ENCODE measurements at regions not wholly inside any gene's neighbourhood (a gene's known extent, or its start where the extent isn't known, plus 50 kb on each side); places are given as distances from the start of the nearest gene placed in this dataset.

- no peak overlapping the region for H3K27ac ChIP-seq (ENCODE audit: low read depth in 1 of 2, low read length in 2 of 2)
- H3K27ac Mint-ChIP-seq = no peak overlapping the region
- no peak overlapping the region for H3K4me3 Mint-ChIP-seq
- POLR2A ChIA-PET = no interaction called here
- no peaks in the 10 kb centered on the region for H3K4me1 Mint-ChIP-seq (ENCODE audit: low read depth)
- ATAC-seq (ENCODE audit: poor library complexity) (no peak), DNase-seq (no peak)
- no peak overlapping the region for H3K4me3 ChIP-seq (ENCODE audit: low read length)
- TF ChIP-seq, protein P1, sequence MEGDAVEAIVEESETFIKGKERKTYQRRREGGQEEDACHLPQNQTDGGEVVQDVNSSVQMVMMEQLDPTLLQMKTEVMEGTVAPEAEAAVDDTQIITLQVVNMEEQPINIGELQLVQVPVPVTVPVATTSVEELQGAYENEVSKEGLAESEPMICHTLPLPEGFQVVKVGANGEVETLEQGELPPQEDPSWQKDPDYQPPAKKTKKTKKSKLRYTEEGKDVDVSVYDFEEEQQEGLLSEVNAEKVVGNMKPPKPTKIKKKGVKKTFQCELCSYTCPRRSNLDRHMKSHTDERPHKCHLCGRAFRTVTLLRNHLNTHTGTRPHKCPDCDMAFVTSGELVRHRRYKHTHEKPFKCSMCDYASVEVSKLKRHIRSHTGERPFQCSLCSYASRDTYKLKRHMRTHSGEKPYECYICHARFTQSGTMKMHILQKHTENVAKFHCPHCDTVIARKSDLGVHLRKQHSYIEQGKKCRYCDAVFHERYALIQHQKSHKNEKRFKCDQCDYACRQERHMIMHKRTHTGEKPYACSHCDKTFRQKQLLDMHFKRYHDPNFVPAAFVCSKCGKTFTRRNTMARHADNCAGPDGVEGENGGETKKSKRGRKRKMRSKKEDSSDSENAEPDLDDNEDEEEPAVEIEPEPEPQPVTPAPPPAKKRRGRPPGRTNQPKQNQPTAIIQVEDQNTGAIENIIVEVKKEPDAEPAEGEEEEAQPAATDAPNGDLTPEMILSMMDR (IDR thresholded peaks at IDR 0.05) = no peak
- H3K4me1 ChIP-seq (ENCODE audit: insufficient read depth, low read length) = no peaks in the 10 kb centered on the region
- peaks cover 7% of the 10 kb centered on the region for H3K9me3 Mint-ChIP-seq
- CTCF ChIA-PET = no interaction called here
- no peaks in the 10 kb centered on the region for H3K36me3 Mint-ChIP-seq (ENCODE audit: low read depth)
- H3K36me3 ChIP-seq (ENCODE audit: insufficient read depth, low read length) = no peaks in the 10 kb centered on the region
- H3K27me3 ChIP-seq (ENCODE audit: control insufficient read depth in 1 of 2, insufficient read depth in 2 of 2, low read length in 2 of 2) = no peaks in the 10 kb centered on the region
- H3K9me3 ChIP-seq (ENCODE audit: control insufficient read depth in 1 of 2, insufficient read depth in 1 of 2, low read length in 2 of 2) = no peaks in the 10 kb centered on the region
- H3K27me3 Mint-ChIP-seq = no peaks in the 10 kb centered on the region
- intact Hi-C loops (cut with DNase I, micrococcal nuclease) = no loop called here
These were observed 317.5 kb upstream of the TENM4 start for GRCh38 chr11:79758325-79758724.

GRCh38 chr11:79747406-79747805 is 306.6 kb upstream of the TENM4 start:
- Histone ChIP-seq H3K27me3 (ENCODE audit: control insufficient read depth in 1 of 2, insufficient read depth in 2 of 2, low read length in 2 of 2) (no peaks in the 10 kb centered on the region), H3K4me3 (ENCODE audit: low read length) (no peak overlapping the region), H3K4me1 (ENCODE audit: insufficient read depth, low read length) (no peaks in the 10 kb centered on the region), H3K36me3 (ENCODE audit: insufficient read depth, low read length) (no peaks in the 10 kb centered on the region), H3K27ac (ENCODE audit: low read depth in 1 of 2, low read length in 2 of 2) (no peak overlapping the region), H3K9me3 (ENCODE audit: control insufficient read depth in 1 of 2, insufficient read depth in 1 of 2, low read length in 2 of 2) (no peaks in the 10 kb centered on the region)
- ATAC-seq (ENCODE audit: poor library complexity) (no peak), DNase-seq (no peak)
- ChIA-PET CTCF (no interaction called here), POLR2A (no interaction called here)
- Mint-ChIP-seq H3K27me3 (no peaks in the 10 kb centered on the region), H3K4me1 (ENCODE audit: low read depth) (no peaks in the 10 kb centered on the region), H3K4me3 (no peak overlapping the region), H3K9me3 (peaks cover 5% of the 10 kb centered on the region), H3K27ac (no peak overlapping the region), H3K36me3 (ENCODE audit: low read depth) (no peaks in the 10 kb centered on the region)
- intact Hi-C loops (cut with DNase I, micrococcal nuclease) = no loop called here
- TF ChIP-seq, protein P1 (IDR thresholded peaks at IDR 0.05) = no peak

- H3K27ac Mint-ChIP-seq = no peak overlapping the region
- DNase-seq (no peak), ATAC-seq (ENCODE audit: poor library complexity) (no peak)
- no peaks in the 10 kb centered on the region for H3K4me1 Mint-ChIP-seq (ENCODE audit: low read depth)
- Histone ChIP-seq H3K36me3 (ENCODE audit: insufficient read depth, low read length) (no peaks in the 10 kb centered on the region), H3K27me3 (ENCODE audit: control insufficient read depth in 1 of 2, insufficient read depth in 2 of 2, low read length in 2 of 2) (no peaks in the 10 kb centered on the region), H3K4me1 (ENCODE audit: insufficient read depth, low read length) (no peaks in the 10 kb centered on the region), H3K9me3 (ENCODE audit: control insufficient read depth in 1 of 2, insufficient read depth in 1 of 2, low read length in 2 of 2) (peaks cover 0 to 3% of the 10 kb centered on the region in 2 experiments), H3K4me3 (ENCODE audit: low read length) (no peak overlapping the region), H3K27ac (ENCODE audit: low read depth in 1 of 2, low read length in 2 of 2) (no peak overlapping the region)
- H3K4me3 Mint-ChIP-seq = no peak overlapping the region
- ChIA-PET CTCF (no interaction called here), POLR2A (no interaction called here)
- no peaks in the 10 kb centered on the region for H3K36me3 Mint-ChIP-seq (ENCODE audit: low read depth)
- H3K9me3 Mint-ChIP-seq = peaks cover 8% of the 10 kb centered on the region
- TF ChIP-seq, protein P1 (IDR thresholded peaks at IDR 0.05) = no peak
- no peaks in the 10 kb centered on the region for H3K27me3 Mint-ChIP-seq
- intact Hi-C loops (cut with DNase I, micrococcal nuclease) = no loop called here
These were observed 304.1 kb upstream of the TENM4 start for GRCh38 chr11:79744941-79745340.

Measured in CD4-positive, alpha-beta T cell (primary cell).